GM18867 (cell line): ENCODE measurements at regions not wholly inside any gene's neighbourhood (a gene's known extent, or its start where the extent isn't known, plus 50 kb on each side); places are given as distances from the start of the nearest gene placed in this dataset.

ENCODE experiments used
- ATAC-seq: cut with Tn5 transposase; IDR thresholded peaks from one replicate; pipeline ENCODE4 v1.9.1; 2021; ENCODE audit warnings: mild to moderate bottlenecking, moderate library complexity; ENCODE audit not compliant: unreplicated experiment

DNA sequence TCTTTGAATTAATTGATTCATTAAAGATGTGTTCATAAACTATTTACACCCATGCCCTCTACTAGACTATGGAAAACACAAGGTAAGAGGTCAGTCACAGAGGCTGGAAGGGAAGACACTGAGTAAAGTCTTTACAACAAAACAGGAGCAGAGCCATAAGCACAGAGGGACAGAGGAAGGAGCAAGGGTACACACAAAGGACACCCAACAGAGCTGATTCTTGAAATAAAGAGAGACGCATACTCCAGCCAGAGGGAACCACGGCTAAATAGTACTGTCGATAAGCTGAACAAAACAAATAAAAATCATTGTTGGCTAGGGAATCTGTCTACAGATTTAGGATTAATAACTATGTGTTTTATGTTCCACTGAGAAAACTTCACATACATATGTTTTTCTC lies 289.2 kb downstream of the EFNB2 start:
- no peak for ATAC-seq

DNA sequence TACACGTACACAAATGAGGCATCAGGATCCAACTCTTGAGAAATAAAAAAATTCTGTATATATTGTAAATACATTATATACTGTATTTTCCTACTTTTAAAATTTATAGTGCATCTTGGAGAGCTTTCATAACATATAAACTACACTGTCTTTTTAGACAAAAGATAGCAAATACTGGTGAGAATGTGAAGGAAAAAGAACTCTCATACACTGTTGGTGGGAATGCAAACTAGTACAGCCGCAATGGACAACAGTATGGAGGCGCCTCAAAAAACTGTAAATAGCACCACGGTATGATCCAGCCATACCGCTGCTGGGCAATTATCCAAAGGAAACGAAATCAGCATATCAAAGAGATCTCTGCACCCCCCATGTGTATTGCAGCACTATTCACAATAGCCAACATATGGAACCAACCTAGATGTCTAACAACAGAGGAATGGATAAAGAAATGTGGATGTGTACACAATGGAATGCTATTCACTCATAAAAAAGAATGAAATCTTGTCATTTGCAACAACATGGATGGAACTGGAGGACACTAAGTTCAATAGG lies 292.4 kb downstream of the EFNB2 start:
- no peak for ATAC-seq

DNA sequence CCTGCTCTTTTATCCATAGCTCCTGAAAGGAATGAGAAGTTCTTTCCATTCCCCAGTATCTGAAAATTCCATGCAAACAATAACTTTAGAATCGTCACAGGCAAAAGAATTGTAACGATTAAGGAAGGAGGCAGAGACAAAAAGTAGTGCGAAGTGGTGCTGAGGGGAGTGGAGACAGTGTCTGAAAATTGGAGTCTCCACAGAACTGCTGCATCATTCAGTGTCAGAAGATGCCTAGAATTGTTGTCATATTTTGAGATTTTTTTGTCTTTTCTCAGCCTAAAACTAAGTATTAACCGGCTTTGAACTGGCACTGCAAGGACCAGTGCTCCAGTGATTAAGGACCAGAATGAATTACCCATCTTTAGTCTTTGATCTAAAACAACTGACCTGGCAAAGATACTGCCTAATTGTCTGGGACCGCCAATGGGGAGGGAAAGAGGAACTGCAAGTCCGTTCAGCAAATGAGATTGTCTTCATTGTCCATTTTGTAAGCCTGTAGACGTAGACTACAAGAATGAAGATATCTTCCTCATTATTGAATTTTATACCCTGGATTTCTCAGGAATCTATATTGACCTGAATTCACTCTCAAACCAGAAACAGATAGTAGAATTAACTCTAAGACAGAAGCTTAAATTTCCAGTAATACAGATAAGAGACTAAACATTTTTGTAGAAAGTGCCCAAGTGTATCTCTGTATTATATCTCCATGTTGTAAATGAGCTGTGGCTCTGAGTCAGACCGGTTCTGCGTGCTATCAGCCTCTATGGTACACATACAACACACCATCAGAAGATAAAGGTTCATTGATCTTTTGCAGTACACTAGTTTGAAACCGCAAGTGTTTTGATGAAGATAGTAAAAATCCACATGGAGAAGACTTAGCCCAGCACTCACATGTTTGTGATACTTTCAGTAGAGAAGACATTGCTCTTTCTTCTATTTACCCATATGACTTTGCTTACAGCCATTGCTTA lies 293.2 kb downstream of the EFNB2 start:
- no peak for ATAC-seq

DNA sequence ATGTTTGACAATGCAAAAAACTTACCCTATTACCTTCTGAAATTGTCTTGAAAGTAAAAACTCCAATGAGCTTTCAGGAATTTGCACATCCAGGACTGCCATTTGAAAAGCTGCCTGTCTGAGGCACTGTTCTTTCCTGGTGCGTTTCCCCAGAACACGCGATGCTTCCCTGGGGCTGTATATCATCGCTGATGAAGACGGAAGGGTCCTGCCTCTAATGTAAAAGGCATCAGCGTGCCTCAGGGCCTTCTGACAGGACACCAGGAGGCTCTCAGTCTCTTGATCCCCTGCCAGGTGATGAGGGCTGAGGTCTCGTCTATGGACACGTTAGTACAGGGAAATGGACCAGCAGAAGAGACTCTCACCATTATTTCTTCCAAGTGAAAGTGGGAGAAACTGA lies 296.8 kb downstream of the EFNB2 start:
- ATAC-seq = no peak

DNA sequence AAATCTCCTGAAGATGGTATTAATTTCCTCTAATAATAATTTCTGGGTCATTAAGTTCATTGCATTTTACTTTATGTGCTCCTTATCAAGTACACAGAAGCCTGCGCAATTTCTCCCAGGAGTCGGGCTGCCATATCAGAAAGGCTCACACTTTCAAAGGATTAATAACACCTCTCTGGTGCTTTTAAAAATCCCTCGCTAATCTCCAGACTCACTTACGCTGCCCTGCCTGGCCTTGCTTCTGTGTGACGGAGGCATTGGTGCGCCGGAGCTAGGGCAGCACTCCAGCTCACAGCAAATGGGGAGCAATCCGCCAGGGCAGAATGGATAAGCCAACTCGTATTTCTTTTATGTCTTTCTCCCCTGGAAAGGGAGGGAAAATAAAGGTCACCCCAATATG lies 300.8 kb downstream of the EFNB2 start:
- no peak for ATAC-seq

DNA sequence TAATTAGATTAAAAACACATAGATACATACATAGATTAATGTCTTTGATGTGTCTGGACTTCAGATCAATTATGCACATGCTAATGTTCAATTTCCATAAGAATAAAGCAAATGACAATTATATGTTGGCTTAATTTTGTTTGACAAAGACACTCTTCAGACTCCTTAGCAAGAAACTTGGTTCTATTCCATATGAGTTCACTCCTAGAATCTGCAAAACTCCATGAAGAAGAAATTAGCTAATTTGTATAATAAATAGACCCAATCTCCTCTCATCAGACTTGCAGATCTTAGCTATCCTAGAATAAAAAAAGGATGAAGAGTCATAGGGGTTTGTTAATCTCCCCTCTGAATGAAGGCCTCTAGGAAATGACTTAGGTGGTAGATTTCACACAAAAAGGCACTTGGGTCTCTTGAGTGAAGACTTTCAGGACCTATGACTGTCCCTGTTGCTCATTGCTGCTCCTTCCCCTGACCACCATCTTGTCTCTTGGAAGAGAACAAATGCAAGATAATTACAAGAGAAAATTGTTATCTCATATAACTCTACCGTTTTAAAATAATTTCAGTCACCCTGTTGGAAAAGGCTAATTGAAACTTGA lies 302.2 kb downstream of the EFNB2 start:
- ATAC-seq = no peak

DNA sequence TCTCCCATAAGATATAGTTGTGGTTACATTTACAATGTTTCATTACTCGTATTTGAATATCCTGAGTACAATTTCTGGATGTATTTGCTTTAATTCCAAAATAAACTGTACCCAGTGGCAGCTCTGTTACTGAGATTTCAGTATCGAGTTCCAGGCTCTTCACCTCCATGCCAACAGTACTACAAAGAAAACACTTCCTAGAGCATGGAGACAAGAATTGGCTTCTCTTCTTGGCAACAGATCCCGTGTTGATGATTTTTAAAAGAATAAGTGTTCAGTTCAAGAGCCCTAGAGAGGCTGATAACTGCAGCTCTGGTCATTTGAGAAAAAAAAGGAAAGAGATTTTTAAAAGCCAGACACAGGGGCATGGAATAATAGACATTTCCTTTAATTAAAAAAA lies 302.8 kb downstream of the EFNB2 start:
- ATAC-seq = no peak

DNA sequence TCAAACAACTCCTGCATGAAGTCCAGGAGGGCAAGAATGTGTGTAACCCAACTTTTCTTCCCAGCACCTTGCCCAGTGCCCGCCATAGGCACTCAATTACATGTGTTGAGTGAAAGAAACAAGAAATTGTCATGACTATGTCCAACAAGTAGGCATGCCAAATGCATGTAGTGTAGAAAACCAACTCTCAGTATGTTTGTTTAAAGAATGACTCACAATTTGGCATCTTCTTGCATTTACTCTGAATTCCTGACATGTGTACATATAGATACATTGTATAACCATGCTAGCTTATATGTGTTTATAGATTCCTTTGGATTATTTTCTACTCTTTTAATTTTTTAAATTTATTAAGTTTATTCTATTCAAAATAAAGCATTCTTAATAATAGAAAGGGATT lies 305.0 kb downstream of the EFNB2 start:
- no peak for ATAC-seq

DNA sequence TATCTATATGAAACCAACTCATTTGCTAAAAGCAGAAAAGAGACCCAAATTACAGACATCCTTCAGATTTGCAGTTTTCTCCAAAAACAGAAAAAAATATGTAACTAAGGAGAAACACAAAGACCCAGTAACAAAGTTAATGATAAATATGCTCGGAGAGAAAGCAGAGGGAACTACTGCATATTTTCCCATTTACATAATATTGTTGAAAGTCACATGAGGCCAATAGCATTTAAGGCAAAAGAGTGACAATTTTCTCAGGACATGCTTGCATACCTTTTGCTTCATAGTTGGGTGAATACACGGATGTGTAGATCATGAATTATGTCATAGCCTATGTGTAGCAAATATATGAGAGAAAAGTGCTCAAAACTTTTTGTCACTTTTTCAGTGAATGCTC lies 310.3 kb downstream of the EFNB2 start:
- no peak for ATAC-seq

DNA sequence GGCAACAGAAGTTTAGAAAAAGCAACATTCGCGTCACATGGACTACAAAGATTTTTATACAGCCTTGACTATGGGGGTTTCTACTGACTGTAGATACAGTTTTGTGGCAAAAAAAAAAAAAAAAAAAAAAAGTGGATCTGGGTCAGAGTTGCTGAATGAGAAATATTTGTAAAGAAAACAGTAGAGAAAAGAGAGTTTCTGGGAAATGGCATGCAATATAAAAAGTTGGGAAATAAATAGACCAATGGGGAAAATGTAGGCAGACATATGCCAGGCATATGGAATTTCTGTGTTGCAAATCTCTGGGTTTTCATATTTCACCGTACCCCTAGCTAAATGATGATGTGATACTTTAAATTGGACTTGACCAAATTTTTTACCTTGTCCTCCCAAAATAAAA lies 315.3 kb downstream of the EFNB2 start:
- no peak for ATAC-seq

DNA sequence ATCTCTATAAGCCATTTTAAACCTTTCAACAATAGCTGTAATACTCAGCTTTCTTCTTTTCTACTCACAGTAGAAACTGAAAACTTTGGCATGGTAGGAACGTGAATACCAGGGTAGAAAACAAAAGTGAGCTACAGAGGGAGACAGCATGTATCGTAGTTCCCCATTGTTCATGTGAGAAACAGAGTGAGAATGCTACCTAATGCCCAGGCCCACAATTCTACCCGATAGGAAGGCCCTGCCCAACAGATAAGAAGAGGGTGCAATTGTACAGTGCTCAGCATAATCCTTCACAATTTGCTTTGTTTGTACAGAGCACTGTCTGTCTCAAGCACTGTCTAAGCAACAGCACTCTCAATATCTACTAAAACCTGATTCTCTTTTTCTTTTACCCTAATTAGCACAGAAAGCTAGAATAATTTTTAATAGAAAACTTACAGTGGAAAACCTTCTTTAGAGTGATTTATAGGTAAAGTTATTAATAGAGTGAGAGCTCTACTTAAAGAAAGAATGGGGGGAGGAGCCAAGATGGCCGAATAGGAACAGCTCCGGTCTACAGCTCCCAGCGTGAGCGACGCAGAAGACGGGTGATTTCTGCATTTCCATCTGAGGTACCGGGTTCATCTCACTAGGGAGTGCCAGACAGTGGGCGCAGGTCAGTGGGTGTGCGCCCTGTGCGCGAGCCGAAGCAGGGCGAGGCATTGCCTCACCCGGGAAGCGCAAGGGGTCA lies 322.3 kb downstream of the EFNB2 start:
- ATAC-seq = no peak

DNA sequence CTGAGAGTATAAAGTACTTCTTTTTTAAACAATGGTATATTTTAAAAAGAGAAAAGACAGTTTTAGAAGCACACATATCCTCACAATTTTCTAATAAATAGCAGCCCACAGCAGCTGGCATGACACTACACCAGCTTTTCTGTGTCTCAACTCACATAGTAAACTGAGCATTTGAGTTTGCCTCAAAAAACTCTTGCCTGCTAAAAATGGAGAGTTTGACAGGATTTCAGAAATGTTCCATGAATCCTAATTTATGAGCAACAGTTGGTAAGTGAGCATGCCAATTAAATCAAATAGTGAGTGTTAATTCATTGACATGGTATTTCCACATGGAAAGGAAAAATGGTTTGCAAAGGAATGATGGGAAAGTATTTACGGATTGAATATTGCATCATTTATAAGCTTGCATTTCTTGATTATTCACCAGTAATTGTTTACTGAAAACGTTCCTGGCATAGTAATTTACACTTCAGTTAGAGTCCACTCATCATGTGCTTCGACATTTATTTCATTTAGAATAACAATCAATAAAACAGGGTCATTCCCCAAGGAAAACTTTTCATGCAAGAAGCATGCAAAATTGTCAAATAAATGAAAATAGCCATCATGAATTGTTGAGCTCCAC lies 323.0 kb downstream of the EFNB2 start:
- no peak for ATAC-seq

DNA sequence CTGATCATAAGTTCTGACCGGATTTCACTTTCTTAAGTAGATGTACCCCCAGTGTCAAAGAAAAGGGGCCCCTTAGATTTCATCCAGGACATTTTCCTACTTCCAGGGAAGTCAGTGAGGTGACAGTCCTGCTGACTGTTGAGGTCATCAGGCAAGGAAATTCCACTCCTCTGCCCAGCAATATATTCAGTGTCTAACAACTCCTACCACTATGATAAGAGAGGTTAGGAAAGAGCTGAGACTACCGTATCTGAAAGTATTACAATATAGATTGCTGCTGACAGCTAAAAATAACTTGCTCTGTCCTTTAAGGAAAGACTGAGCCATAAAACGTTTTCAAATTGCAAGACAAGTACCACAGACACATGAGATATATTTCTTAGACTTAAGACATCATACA lies 325.1 kb downstream of the EFNB2 start:
- ATAC-seq = no peak

DNA sequence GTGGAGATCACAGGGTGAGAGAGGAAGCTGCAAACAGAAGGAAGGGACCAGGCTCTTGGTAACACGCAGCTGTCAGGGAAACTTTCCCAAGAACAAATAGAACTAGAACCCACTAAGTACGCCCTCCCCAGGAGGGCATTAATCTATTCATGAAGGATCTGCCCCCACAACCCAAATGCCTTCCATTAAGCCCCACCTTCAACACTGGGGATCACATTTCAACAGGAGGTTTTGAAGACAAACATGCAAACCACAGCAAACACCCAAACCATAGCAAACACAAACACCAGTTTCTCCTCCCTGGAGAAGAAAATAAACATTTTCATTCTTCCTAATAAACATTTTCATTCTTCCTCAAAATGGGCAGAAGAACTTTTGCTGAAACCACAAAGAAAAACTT lies 329.6 kb downstream of the EFNB2 start:
- no peak for ATAC-seq

DNA sequence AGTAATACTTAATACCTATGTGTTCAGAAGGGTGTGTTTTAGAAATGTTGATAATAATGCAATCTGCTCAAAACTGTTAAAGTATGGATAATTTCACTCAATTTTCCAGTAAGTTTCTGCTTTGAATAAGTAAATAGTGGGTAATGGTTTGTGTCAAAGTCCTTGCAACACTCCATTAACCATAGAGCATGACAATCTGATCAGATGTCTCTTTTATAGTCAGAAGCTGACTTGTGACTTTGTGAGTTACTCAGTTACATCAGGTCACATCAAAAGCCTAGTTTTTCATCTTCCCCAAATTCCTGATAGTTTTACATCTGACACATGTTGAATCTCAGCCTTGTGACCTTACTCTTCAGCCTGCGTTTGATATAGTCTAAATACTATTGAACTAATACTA lies 338.0 kb downstream of the EFNB2 start:
- ATAC-seq = no peak

DNA sequence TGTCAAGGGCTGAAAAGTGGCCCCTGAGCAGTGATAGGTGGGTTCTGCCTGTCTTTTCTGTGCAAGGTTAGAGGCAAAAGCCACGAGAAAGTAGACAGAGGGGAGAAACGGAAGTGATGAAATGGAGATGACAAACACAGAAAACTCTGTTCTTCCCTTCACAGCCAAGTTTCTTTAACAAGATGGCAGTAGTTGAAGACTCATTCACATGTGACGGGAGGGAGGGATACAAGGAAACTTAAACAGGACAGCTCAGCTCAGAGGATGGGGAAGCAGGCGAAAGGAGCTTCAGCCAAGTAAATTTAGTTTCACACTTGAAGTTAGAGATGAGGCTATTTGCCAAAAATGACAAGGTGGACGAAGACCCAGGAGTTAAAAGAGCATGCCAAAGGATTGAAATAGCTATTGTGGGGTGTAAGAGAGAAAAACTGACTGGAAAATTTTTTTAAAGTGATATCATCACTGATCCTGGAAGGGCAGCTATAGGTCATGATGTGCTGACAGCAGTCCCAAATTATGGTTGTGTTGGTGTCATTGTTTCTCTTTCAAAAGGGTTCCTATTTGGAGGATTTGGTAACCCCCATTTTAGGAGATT lies 347.9 kb downstream of the EFNB2 start:
- no peak for ATAC-seq

DNA sequence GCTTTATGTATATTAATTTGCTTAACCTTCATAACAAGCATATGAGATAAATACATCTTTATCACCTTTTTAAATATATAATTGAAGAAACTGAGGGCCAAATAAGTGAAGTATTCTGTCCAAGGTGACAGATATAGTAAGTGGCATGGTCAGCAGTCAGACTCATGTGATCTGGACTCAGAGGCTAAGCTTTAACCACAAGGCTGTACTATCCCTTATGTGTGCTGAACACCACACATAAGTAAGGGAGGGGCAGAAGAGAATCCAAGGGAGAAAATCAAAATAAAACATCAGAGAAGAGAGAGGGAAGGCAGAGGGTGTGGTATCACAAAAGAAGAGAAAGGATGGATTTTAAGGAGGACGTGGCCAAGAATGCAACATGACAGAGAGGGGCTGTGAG lies 348.4 kb downstream of the EFNB2 start:
- ATAC-seq = no peak

DNA sequence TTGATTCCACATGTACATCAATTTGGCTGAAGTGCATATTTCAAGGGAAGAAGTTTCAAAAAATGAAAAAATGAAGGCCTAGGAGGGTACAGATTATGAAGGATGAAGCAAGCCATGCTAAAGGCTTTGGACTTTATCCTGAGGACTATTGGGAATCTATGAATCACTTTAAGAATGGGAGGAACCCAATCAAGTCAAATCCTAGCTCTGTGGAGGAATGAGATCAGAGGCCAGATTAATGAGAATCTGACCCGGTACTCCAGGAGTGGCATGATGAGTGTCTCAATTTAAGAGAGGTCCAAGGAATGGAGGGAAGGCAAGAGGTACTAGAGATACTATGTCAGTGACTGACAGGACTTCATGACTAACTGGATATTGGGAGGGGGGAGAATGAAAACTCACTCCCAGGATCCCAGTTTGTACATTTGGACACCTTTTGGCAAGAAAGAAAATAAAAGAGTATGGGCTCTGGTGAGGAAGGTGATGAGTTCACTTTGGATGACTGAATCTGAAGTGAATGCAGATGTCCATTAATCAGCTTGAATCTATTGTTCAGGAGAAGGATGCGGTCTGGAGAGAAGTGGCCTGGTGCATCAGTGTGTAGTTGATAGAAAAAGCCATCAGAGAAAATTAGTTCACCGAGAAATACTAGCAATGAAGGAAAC lies 349.0 kb downstream of the EFNB2 start:
- ATAC-seq = no peak

DNA sequence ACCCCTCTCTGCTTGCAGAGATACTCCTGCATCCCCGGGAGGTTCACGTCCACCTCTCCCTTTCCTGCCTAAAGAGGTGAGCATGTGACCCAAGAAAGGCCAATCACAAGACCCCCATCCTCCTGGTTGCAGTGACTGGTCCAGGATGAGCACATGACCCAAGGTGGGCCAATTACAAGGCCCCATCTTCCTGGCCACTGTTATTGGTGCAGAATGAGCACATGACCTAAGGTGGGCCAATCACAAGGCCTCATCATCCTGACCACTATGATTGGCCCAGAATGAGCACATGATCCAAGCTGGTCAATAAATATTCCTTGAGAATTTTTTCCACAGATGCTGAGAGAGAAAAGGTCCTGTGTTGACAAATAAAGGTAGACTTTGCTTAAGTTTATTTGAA lies 350.7 kb downstream of the EFNB2 start:
- no peak for ATAC-seq

DNA sequence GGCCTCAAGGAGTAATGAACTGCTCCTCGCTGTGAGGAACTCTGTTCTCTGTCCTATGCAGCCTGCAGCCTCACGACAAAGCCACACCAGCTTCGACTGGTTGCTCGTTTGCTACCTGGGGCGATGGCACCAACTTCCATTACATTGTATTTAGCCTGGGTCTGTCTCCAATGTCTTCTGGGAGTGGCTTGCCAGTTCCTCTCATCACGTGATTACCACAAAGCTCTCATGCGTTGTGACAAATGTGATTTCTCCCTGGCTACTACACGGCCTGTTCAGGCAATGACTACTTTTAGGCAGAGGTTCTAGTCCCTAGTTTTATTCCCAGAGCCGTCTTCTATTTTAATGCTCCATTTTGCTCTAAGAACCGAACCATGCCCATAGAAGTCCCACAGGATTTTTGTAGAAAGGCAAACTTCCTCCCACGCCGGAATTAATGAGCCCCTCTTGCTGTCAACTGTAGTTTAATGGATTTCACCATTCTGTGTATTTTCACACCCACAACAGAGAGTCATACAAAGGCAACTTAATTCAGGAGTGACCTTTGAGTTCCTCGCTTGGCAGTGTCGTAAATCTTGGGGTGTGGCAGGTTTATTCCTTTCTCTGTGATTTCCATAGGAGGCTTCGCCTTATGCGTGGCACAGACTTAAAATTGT lies 351.9 kb downstream of the EFNB2 start:
- ATAC-seq = no peak
